BE2C (cell line): ENCODE measurements at regions not wholly inside any gene's neighbourhood (a gene's known extent, or its start where the extent isn't known, plus 50 kb on each side); places are given as distances from the start of the nearest gene placed in this dataset.
A peak's percentile ranks its signal among the peaks of the same experiment; 100 is the strongest.

Experiments
- DNase-seq: peaks from one replicate; pipeline ENCODE4 v3.0.0-alpha.2; 2020
- H3K27me3 ChIP-seq: fragments of 250-450 bp; sonication (Bioruptor Pico); 2 replicates; pipeline ENCODE4 v1.5.1; 2020; ENCODE audit warnings: mild to moderate bottlenecking
- H3K36me3 ChIP-seq: fragments of 250-450 bp; sonication (Bioruptor Pico); 2 replicates; pipeline ENCODE4 v1.5.1; 2020; ENCODE audit warnings: mild to moderate bottlenecking
- H3K4me1 ChIP-seq: fragments of 250-450 bp; sonication (Bioruptor Pico); 2 replicates; pipeline ENCODE4 v1.5.1; 2020
- H3K4me3 ChIP-seq: 2 replicates; pipeline ENCODE4 v1.5.1; 2011; ENCODE audit warnings: low read depth, low read length
- H3K9me3 ChIP-seq: fragments of 250-450 bp; sonication (Bioruptor Pico); 2 replicates; pipeline ENCODE4 v1.5.1; 2020
- CTCF ChIP-seq: IDR thresholded peaks from 2 replicates; pipeline ENCODE4 v1.5.1; 2012; ENCODE audit warnings: mild to moderate bottlenecking, low read depth, low read length

DNA sequence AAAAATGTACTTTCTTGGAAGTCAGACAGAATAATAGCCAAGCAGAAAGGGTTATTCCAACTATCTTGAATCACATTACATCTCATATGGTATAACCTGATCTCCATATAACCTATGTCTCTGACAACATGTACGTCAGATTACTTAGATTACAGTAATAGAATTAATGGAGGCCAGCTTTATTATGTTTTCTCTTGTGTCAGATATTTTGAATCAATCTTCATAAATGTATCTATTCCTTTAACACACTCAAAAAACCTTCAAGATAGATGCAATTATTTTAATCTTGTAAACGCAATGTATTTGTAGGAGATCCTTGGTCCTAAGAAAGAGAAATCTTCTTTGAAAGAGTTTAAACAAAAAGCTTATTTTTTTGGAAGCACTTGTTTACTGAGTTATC lies 188.4 kb upstream of the KLF12 start:
- TF ChIP-seq CTCF = no peak

GRCh38 chr13:74320282-74320681 lies 186.1 kb upstream of the KLF12 start:
- no peaks in the 10 kb centered on the region for H3K36me3 ChIP-seq
- no peak for DNase-seq
- H3K4me1 ChIP-seq = peaks cover 17% of the 10 kb centered on the region
- TF ChIP-seq CTCF = no peak
- H3K27me3 ChIP-seq = no peaks in the 10 kb centered on the region
- H3K9me3 ChIP-seq = no peaks in the 10 kb centered on the region
- no peak overlapping the region for H3K4me3 ChIP-seq

More for the DNA sequence above, 188.4 kb upstream of the KLF12 start:
- Histone ChIP-seq H3K9me3 (no peaks in the 10 kb centered on the region), H3K4me3 (no peak overlapping the region), H3K36me3 (no peaks in the 10 kb centered on the region), H3K4me1 (peaks cover 17% of the 10 kb centered on the region), H3K27me3 (no peaks in the 10 kb centered on the region)
- no peak for DNase-seq

DNA sequence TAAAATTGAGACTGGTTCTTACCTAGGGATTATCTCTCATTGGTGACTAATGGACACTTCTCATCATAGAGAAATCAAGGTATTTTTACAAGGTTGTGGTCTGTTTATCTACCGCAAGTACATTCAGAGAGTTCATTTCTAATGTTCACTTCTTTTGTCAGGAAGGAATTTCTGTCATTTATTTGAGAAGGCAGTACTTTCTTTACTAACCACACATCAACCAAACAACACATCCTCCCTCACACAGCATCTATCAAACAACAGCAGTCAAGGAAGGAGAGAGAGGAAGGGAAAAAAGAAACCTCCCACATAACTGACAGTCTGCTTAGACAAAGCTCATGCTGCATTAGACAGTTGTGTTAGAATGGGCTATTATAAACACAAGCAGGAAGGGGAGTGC lies 182.3 kb upstream of the KLF12 start:
- Histone ChIP-seq H3K36me3 (no peaks in the 10 kb centered on the region), H3K27me3 (no peaks in the 10 kb centered on the region), H3K4me3 (no peak overlapping the region), H3K4me1 (peaks cover 7% of the 10 kb centered on the region), H3K9me3 (no peaks in the 10 kb centered on the region)
- DNase-seq = no peak
- TF ChIP-seq CTCF = no peak

DNA sequence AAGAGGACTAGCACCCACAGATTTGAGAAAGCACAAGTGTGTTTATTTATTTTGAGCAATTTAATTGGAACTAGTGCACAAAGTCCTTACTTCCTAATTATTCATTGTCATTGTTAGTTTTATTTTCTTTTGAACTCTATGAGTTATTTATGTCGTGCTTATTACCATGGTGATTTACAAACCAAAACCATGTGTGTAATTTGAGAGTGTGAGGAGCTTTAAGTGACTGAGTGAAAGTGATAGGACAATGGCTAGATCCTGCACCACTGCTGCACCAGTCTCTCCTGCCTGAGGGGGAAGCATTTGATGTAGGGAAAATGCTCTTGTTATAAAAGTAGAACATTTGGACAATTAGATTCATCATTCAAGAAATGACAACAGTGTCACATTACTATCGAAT lies 172.3 kb upstream of the KLF12 start:
- peaks cover 11% of the 10 kb centered on the region for H3K4me1 ChIP-seq
- TF ChIP-seq CTCF = 0 out of 2 replicates have a peak, but pooled peaks have one; percentile 14
- H3K27me3 ChIP-seq = no peaks in the 10 kb centered on the region
- DNase-seq = no peak
- no peaks in the 10 kb centered on the region for H3K36me3 ChIP-seq
- H3K4me3 ChIP-seq = no peak overlapping the region
- no peaks in the 10 kb centered on the region for H3K9me3 ChIP-seq

GRCh38 chr13:74305876-74306275 lies 171.7 kb upstream of the KLF12 start:
- DNase-seq = no peak
- H3K4me3 ChIP-seq = no peak overlapping the region
- no peaks in the 10 kb centered on the region for H3K9me3 ChIP-seq
- H3K4me1 ChIP-seq = peaks cover 14% of the 10 kb centered on the region
- no peaks in the 10 kb centered on the region; the same call in 1 of the 2 replicates for H3K36me3 ChIP-seq
- no peak for TF ChIP-seq CTCF
- H3K27me3 ChIP-seq = no peaks in the 10 kb centered on the region

DNA sequence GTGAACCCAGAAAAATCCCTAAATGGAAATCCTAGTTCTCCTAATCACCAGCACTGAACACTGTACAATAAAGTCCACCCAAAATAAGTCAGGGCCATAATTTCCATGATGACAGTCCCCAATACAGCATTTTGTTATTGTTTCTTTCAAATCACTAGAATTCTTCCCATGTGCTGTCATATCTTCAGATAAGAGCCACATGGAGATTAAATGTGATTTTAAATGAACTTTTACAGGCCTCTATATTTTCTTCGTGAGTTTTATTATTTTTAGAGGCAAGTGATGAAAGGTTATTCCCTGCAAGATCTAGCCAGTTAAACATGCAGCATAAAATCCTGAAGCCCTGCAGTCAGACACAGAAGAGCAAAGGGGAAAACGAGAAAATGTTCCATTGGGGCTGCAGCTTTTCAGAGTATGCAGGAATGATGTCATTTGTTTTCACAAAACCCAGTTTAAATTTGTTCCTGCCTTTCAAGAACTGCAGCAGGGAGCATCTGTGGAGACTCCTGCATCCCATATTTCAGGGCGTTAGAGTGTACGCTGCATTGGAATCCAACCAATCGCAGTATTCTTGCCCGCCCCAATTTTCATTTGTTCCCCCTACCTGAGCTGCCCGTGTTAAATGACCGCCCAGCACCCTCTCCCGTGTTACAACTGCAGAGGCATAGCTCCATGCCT lies 167.2 kb upstream of the KLF12 start:
- H3K27me3 ChIP-seq = no peaks in the 10 kb centered on the region
- H3K4me1 ChIP-seq = peaks cover 11% of the 10 kb centered on the region
- no peak for TF ChIP-seq CTCF
- no peak for DNase-seq
- H3K36me3 ChIP-seq = no peaks in the 10 kb centered on the region; the same call in 1 of the 2 replicates
- no peaks in the 10 kb centered on the region for H3K9me3 ChIP-seq
- no peak overlapping the region for H3K4me3 ChIP-seq
